COLO668 (cell line): ENCODE measurements at regions not wholly inside any gene's neighbourhood (a gene's known extent, or its start where the extent isn't known, plus 50 kb on each side); places are given as distances from the start of the nearest gene placed in this dataset.
A peak's percentile ranks its signal among the peaks of the same experiment; 100 is the strongest.

Source experiments
- DNase-seq: peaks from one replicate; lab custom pipeline; 2025; ENCODE audit not compliant: unreplicated experiment; lab: John Stamatoyannopoulos, UW

GRCh38 chr3:150220799-150221198, 187.3 kb upstream of the TSC22D2 start:
- no peak for DNase-seq

- DNase-seq: no peak
These were observed 188.1 kb upstream of the TSC22D2 start for GRCh38 chr3:150220041-150220440.

GRCh38 chr3:150218841-150219240, 189.3 kb upstream of the TSC22D2 start:
- DNase-seq: no peak

- no peak for DNase-seq
These were observed 189.9 kb upstream of the TSC22D2 start for GRCh38 chr3:150218236-150218635.

GRCh38 chr3:150217691-150218090, 190.4 kb upstream of the TSC22D2 start:
- no peak for DNase-seq

- DNase-seq: no peak
These were observed 191.1 kb upstream of the TSC22D2 start for GRCh38 chr3:150216866-150217600.

- DNase-seq: no peak
These were observed 191.9 kb upstream of the TSC22D2 start for GRCh38 chr3:150216041-150216811.

GRCh38 chr3:150215616-150216015, 192.5 kb upstream of the TSC22D2 start:
- no peak for DNase-seq

- DNase-seq: no peak
These were observed 194.5 kb upstream of the TSC22D2 start for GRCh38 chr3:150213577-150213976.

- DNase-seq: no peak
These were observed 197.5 kb upstream of the TSC22D2 start for GRCh38 chr3:150210461-150211110.

GRCh38 chr3:150203273-150203672, 204.8 kb upstream of the TSC22D2 start:
- no peak for DNase-seq

GRCh38 chr3:150202711-150203110, 205.4 kb upstream of the TSC22D2 start:
- DNase-seq: no peak

GRCh38 chr3:150194957-150195356, 213.1 kb upstream of the TSC22D2 start:
- DNase-seq: no peak

- no peak for DNase-seq
These were observed 213.6 kb upstream of the TSC22D2 start for GRCh38 chr3:150194513-150194912.

GRCh38 chr3:150184426-150185071, 213.9 kb upstream of the PFN2 start:
- DNase-seq: no peak

GRCh38 chr3:150183678-150184425, 213.2 kb upstream of the PFN2 start:
- peak; percentile 62 for DNase-seq

GRCh38 chr3:150180334-150180733, 209.6 kb upstream of the PFN2 start:
- DNase-seq: no peak

GRCh38 chr3:150179330-150179729, 208.6 kb upstream of the PFN2 start:
- no peak for DNase-seq

GRCh38 chr3:150177673-150178381, 207.1 kb upstream of the PFN2 start:
- no peak for DNase-seq

GRCh38 chr3:150174179-150174578, 203.5 kb upstream of the PFN2 start:
- no peak for DNase-seq
